Smooth muscle cell (in vitro differentiated cells): ENCODE measurements at regions not wholly inside any gene's neighbourhood (a gene's known extent, or its start where the extent isn't known, plus 50 kb on each side); places are given as distances from the start of the nearest gene placed in this dataset.

Experiments used
- DNase-seq: peaks from one replicate; lab custom pipeline; 2025; ENCODE audit not compliant: unreplicated experiment; lab: John Stamatoyannopoulos, UW
- H2AFZ ChIP-seq: fragments of 200-600 bp; sonication (generic); 2 replicates; pipeline ENCODE4 v1.6.0; 2016; ENCODE audit warnings: antibody characterized with exemption, low read depth, mild to moderate bottlenecking
- H3F3A ChIP-seq: fragments of 200-600 bp; sonication (generic); 2 replicates; pipeline ENCODE4 v1.6.0; 2017; ENCODE audit warnings: antibody characterized with exemption, low read depth
- H3K27ac ChIP-seq: fragments of 200-600 bp; sonication (generic); 2 replicates; pipeline ENCODE4 v1.5.1; 2016; ENCODE audit warnings: low read depth, mild to moderate bottlenecking
- H3K27me3 ChIP-seq: fragments of 200-600 bp; sonication (generic); 2 replicates; pipeline ENCODE4 v1.6.1; 2016; ENCODE audit warnings: low read depth, mild to moderate bottlenecking
- H3K36me3 ChIP-seq: fragments of 200-600 bp; sonication (generic); 2 replicates; pipeline ENCODE4 v1.5.1; 2016; ENCODE audit warnings: low read depth
- H3K4me1 ChIP-seq: fragments of 200-600 bp; sonication (generic); 2 replicates; pipeline ENCODE4 v1.5.1; 2016; ENCODE audit warnings: low read depth
- H3K4me2 ChIP-seq: fragments of 200-600 bp; sonication (generic); 2 replicates; pipeline ENCODE4 v1.6.0; 2016; ENCODE audit warnings: mild to moderate bottlenecking
- H3K4me3 ChIP-seq: fragments of 200-600 bp; sonication (generic); 2 replicates; pipeline ENCODE4 v1.5.1; 2016; ENCODE audit warnings: mild to moderate bottlenecking
- H3K79me2 ChIP-seq: fragments of 200-600 bp; sonication (generic); 2 replicates; pipeline ENCODE4 v1.6.0; 2016; ENCODE audit warnings: low read depth, mild to moderate bottlenecking
- H3K9ac ChIP-seq: fragments of 200-600 bp; sonication (generic); 2 replicates; pipeline ENCODE4 v1.6.0; 2016; ENCODE audit warnings: low read depth
- H3K9me3 ChIP-seq: fragments of 200-600 bp; sonication (generic); replicated peaks from 2 replicates; pipeline ENCODE4 v1.5.1; 2016; ENCODE audit warnings: low read depth
- H4K20me1 ChIP-seq: fragments of 200-600 bp; sonication (generic); 2 replicates; pipeline ENCODE4 v1.6.0; 2016; ENCODE audit warnings: low read depth
- WGBS: methylation state at CpG from one replicate; pipeline ENCODE4 v1.1.7; 2016; ENCODE audit warnings: low lambda C conversion rate; 5-methylcytosine and 5-hydroxymethylcytosine counted together
- TF ChIP-seq, protein P1 (sequence below): fragments of 200-600 bp; sonication (generic); IDR thresholded peaks from 2 replicates; pipeline ENCODE4 v1.5.1; 2017; ENCODE audit warnings: borderline replicate concordance, mild to moderate bottlenecking, antibody characterized with exemption; ENCODE audit not compliant: insufficient read depth, poor library complexity, severe bottlenecking

DNA sequence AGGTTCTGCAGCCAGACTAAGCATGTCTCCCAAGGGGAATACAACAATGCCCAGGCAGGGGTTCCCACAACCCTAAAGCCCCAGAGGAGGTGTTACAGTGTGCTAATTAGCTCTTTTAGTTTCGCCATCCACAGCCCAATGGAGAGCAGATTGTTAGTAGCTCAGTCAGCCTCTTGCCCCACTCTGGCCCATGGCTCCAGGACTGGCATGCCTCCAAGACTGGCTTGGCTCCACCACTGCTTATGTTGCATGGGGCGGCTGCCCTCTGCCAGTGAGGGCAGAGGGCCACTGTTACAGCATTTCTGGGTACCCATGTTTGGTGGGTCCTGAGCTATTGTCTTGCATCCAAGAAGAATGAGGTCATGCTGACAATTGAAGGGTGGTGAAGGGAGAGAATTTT is 231.1 kb upstream of the MDFIC2 start:
- Histone ChIP-seq H3F3A (no peaks in the 10 kb centered on the region), H3K9me3 (no peaks in the 10 kb centered on the region), H3K9ac (no peak overlapping the region), H3K79me2 (no peaks in the 10 kb centered on the region), H2AFZ (no peak overlapping the region), H3K27ac (no peak overlapping the region), H3K4me2 (no peak overlapping the region), H4K20me1 (no peaks in the 10 kb centered on the region), H3K4me1 (no peaks in the 10 kb centered on the region), H3K36me3 (no peaks in the 10 kb centered on the region), H3K4me3 (no peak overlapping the region), H3K27me3 (peaks cover 4% of the 10 kb centered on the region)
- DNase-seq: no peak
- TF ChIP-seq, protein P1, sequence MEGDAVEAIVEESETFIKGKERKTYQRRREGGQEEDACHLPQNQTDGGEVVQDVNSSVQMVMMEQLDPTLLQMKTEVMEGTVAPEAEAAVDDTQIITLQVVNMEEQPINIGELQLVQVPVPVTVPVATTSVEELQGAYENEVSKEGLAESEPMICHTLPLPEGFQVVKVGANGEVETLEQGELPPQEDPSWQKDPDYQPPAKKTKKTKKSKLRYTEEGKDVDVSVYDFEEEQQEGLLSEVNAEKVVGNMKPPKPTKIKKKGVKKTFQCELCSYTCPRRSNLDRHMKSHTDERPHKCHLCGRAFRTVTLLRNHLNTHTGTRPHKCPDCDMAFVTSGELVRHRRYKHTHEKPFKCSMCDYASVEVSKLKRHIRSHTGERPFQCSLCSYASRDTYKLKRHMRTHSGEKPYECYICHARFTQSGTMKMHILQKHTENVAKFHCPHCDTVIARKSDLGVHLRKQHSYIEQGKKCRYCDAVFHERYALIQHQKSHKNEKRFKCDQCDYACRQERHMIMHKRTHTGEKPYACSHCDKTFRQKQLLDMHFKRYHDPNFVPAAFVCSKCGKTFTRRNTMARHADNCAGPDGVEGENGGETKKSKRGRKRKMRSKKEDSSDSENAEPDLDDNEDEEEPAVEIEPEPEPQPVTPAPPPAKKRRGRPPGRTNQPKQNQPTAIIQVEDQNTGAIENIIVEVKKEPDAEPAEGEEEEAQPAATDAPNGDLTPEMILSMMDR: no peak
- 98% methylated on average over 2 of the region's 2 CpGs for WGBS

DNA sequence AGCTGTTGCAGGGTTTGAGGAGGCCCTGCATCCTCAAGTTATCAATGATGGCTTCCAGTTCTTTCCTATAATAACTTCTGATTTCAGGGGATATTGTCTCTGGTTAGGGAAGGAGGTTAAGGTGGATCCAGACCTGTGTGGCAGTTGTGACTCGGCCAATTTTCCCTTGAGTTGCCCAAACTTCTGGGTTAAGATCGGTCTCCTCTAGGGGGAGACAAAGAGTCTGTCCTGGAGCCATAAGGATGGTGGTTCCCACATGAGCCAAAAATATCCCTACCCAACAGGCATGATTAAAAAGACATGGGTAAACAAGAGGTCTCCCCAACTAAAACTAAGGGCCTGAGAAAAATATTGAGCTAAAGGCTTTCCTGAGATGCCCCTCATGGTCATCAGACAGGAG is 227.5 kb upstream of the MDFIC2 start:
- Histone ChIP-seq H3K9me3 (no peaks in the 10 kb centered on the region), H3F3A (no peaks in the 10 kb centered on the region), H2AFZ (no peak overlapping the region), H3K36me3 (no peaks in the 10 kb centered on the region), H3K27ac (no peak overlapping the region), H3K27me3 (peaks cover 20% of the 10 kb centered on the region), H3K4me3 (no peak overlapping the region), H3K9ac (no peak overlapping the region), H4K20me1 (no peaks in the 10 kb centered on the region), H3K4me1 (no peaks in the 10 kb centered on the region), H3K79me2 (no peaks in the 10 kb centered on the region), H3K4me2 (no peak overlapping the region)
- TF ChIP-seq, protein P1: peak; percentile 15
- WGBS: 92% methylated on average over 2 of the region's 2 CpGs
- DNase-seq: no peak

DNA sequence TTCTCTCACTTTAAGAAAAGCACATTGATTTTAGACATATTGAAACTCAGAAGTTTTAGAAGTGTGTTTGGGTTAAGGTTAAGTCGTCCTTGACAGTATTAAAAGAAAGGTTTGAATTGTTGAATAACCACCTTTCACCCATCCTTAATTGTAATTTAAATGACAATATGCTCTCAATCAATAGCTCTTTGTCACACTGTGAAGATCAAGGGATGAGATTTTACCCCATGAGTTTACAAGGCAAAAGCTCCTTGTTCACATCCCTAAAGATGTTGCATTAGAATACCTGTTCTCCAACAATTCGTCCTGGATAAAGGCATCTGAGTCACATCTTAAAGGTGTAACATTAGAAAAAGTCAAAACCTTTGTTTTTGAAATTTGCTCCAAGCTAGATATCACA is 220.4 kb upstream of the MDFIC2 start:
- WGBS: 24% methylated on average over 2 of the region's 2 CpGs
- H3K9me3 ChIP-seq: no peaks in the 10 kb centered on the region
- H3F3A ChIP-seq: no peaks in the 10 kb centered on the region
- no peaks in the 10 kb centered on the region for H3K4me1 ChIP-seq
- no peaks in the 10 kb centered on the region for H3K36me3 ChIP-seq
- no peaks in the 10 kb centered on the region for H4K20me1 ChIP-seq
- H3K4me2 ChIP-seq: no peak overlapping the region
- TF ChIP-seq, protein P1: no peak
- H2AFZ ChIP-seq: no peak overlapping the region
- peaks cover 29% of the 10 kb centered on the region for H3K27me3 ChIP-seq
- no peak overlapping the region for H3K9ac ChIP-seq
- H3K4me3 ChIP-seq: no peak overlapping the region
- no peak for DNase-seq
- H3K27ac ChIP-seq: no peak overlapping the region
- no peaks in the 10 kb centered on the region for H3K79me2 ChIP-seq

DNA sequence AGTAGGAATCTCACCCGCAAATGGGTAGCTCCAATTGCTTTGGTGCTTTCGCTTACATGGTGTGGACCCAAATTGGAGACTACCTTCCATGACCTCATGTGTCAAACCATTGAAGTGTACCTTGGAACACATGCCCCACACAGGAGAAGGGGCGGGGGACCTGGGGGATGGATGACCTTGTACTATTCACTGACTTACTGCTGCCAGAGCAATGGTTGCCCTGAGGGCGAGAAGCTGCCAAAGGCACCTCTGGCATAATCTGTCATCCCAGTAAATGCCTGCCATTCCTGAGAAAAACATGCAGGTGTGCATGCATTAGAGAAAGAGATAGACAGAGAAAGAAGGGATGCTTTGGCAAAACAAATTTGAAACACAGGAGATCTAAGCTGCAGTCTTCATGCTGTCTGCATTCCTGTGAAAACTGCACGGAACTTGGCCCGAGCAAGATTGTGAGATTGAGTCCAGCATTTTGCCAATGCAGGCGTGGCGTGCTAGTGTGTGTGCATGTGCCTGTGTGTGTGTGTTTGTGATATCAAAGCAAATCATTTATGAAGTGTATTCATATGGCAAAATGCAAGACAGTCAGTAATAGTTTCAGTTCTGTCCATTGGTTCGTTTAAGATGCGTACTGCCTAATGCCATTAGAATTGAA is 219.5 kb upstream of the MDFIC2 start:
- no peak for DNase-seq
- Histone ChIP-seq H3K9me3 (no peaks in the 10 kb centered on the region), H3K79me2 (no peaks in the 10 kb centered on the region), H3K4me3 (no peak overlapping the region), H2AFZ (no peak overlapping the region), H3K27ac (no peak overlapping the region), H3K9ac (no peak overlapping the region), H3K36me3 (no peaks in the 10 kb centered on the region), H3F3A (no peaks in the 10 kb centered on the region), H4K20me1 (no peaks in the 10 kb centered on the region), H3K4me1 (no peaks in the 10 kb centered on the region), H3K4me2 (no peak overlapping the region), H3K27me3 (peaks cover 23% of the 10 kb centered on the region)
- TF ChIP-seq, protein P1: no peak
- WGBS: 81% methylated on average over 10 of the region's 10 CpGs
